A549 (cell line): ENCODE measurements at regions not wholly inside any gene's neighbourhood (a gene's known extent, or its start where the extent isn't known, plus 50 kb on each side); places are given as distances from the start of the nearest gene placed in this dataset.

Experiments used
- ATAC-seq, 2 experiments: fragments of 200-7000 bp in 1 of 2; fragments of >200 bp in 1 of 2; cut with Nextera tagmentation in 1 of 2; cut with Tn5 transposase in 1 of 2; 3 replicates each; pipeline versions ENCODE4 v1.8.0 to v1.9.1; 2018 to 2020; ENCODE audit warnings: mild to moderate bottlenecking in 1 of 2, moderate library complexity in 1 of 2
- CTCF ChIA-PET: fragments of 300-600 bp; sonication (Branson Sonifier 250); formaldehyde crosslinking; extraction: SDS; loops from one replicate; lab custom pipeline; 2021; ENCODE audit warnings: antibody characterized with exemption, inconsistent platforms; lab: Yijun Ruan, JAX
- POLR2A ChIA-PET: fragments of 350-600 bp; formaldehyde crosslinking; extraction: SDS; loops from one replicate; lab custom pipeline; 2021; ENCODE audit warnings: antibody characterized with exemption, inconsistent platforms; lab: Yijun Ruan, JAX
- DNase-seq, 2 experiments: peaks; one replicate each; pipeline versions ENCODE4 v3.0.0 to v3.0.0-alpha.2; 2011 to 2016; ENCODE audit warnings: low read depth in 1 of 2, low spot score in 1 of 2
- FAIRE-seq: peaks from 2 replicates; lab custom pipeline; 2011; peaks lifted over from hg19 to GRCh38; lab: Jason Lieb, UNC
- H3K27ac ChIP-seq, 2 experiments: fragments of >200 bp; sonication (Bioruptor Twin); formaldehyde crosslinking; 3 replicates each; pipeline ENCODE4 v1.5.1; 2016 to 2017
- H3K4me1 ChIP-seq: fragments of >200 bp; sonication (Bioruptor Twin); formaldehyde crosslinking; 3 replicates; pipeline ENCODE4 v1.6.1; 2016
- H3K4me2 ChIP-seq: fragments of >200 bp; sonication (Bioruptor Twin); formaldehyde crosslinking; 3 replicates; pipeline ENCODE4 v1.6.1; 2016
- H3K4me3 ChIP-seq: fragments of >200 bp; sonication (Bioruptor Twin); formaldehyde crosslinking; 3 replicates; pipeline ENCODE4 v1.5.1; 2016
- H3K9me3 ChIP-seq: fragments of >200 bp; sonication (Bioruptor Twin); formaldehyde crosslinking; 3 replicates; pipeline ENCODE4 v1.6.1; 2016
- CEBPB ChIP-seq, 2 experiments: fragments of >200 bp in 1 of 2; sonication (Bioruptor Twin) in 1 of 2; formaldehyde crosslinking in 1 of 2; IDR thresholded peaks; 2 replicates each; pipeline ENCODE4 v1.6.1; 2012 to 2016
- CHD4 ChIP-seq: fragments of 200-600 bp; sonication (generic); IDR thresholded peaks from 2 replicates; pipeline ENCODE4 v1.6.1; 2016; ENCODE audit warnings: antibody characterized with exemption, mild to moderate bottlenecking, borderline replicate concordance
- EP300 ChIP-seq, 2 experiments: fragments of >200 bp; sonication (Bioruptor Twin); formaldehyde crosslinking; IDR thresholded peaks; 2 replicates in 1 of 2; 3 replicates in 1 of 2; pipeline ENCODE4 v1.6.1; 2016 to 2017
- FOSB ChIP-seq: fragments of 250-450 bp; sonication (Bioruptor Pico); IDR thresholded peaks from 2 replicates; pipeline ENCODE4 v1.5.0; 2020; ENCODE audit warnings: mild to moderate bottlenecking, moderate library complexity
- HDAC2 ChIP-seq: fragments of 200-600 bp; sonication (generic); IDR thresholded peaks from 2 replicates; pipeline ENCODE4 v1.6.1; 2016
- HOXB5 ChIP-seq: fragments of 250-450 bp; sonication (Bioruptor Pico); IDR thresholded peaks from 2 replicates; pipeline ENCODE4 v1.5.0; 2020; ENCODE audit warnings: mild to moderate bottlenecking, moderate library complexity
- JUNB ChIP-seq: fragments of >200 bp; sonication (Bioruptor Twin); formaldehyde crosslinking; IDR thresholded peaks from 2 replicates; pipeline ENCODE4 v1.6.1; 2016
- KDM1A ChIP-seq: fragments of 200-600 bp; sonication (generic); IDR thresholded peaks from 2 replicates; pipeline ENCODE4 v1.6.1; 2016; ENCODE audit warnings: low read depth, mild to moderate bottlenecking
- MAFK ChIP-seq: fragments of 450-650 bp; IDR thresholded peaks from 2 replicates; pipeline ENCODE4 v1.6.1; 2014; ENCODE audit not compliant: partially characterized antibody
- MAZ ChIP-seq: fragments of 150-350 bp; IDR thresholded peaks from 2 replicates; pipeline ENCODE4 v1.6.1; 2014; ENCODE audit warnings: antibody characterized with exemption, low read depth, low read length, borderline replicate concordance
- MYC ChIP-seq: IDR thresholded peaks from 2 replicates; pipeline ENCODE4 v1.6.1; 2012; ENCODE audit warnings: mild to moderate bottlenecking, inconsistent platforms, low read length, improper control_type of control experiment, borderline replicate concordance
- PHF8 ChIP-seq: fragments of 200-600 bp; sonication (generic); IDR thresholded peaks from 2 replicates; pipeline ENCODE4 v1.6.1; 2016; ENCODE audit warnings: low read depth, mild to moderate bottlenecking, antibody characterized with exemption, moderate library complexity, borderline replicate concordance
- POLR2A ChIP-seq: IDR thresholded peaks from 2 replicates; pipeline ENCODE4 v1.6.1; 2012; ENCODE audit warnings: mild to moderate bottlenecking, low read length
- POLR2AphosphoS2 ChIP-seq: conservative IDR thresholded peaks from 2 replicates; pipeline ENCODE4 v1.6.1; 2012; ENCODE audit warnings: low read length, improper control_type of control experiment, inconsistent platforms
- RAD21 ChIP-seq, 2 experiments: fragments of >200 bp in 1 of 2; sonication (Bioruptor Twin) in 1 of 2; formaldehyde crosslinking in 1 of 2; IDR thresholded peaks in 1 of 2; conservative IDR thresholded peaks in 1 of 2; 2 replicates in 1 of 2; 3 replicates in 1 of 2; pipeline ENCODE4 v1.6.1; 2012 to 2018; ENCODE audit warnings: inconsistent platforms in 1 of 2
- RARB ChIP-seq: fragments of 250-450 bp; sonication (Bioruptor Pico); IDR thresholded peaks from 2 replicates; pipeline ENCODE4 v1.8.0; 2021; ENCODE audit warnings: mild to moderate bottlenecking, moderate library complexity
- RCOR1 ChIP-seq: fragments of 150-350 bp; IDR thresholded peaks from 2 replicates; pipeline ENCODE4 v1.6.1; 2014; ENCODE audit warnings: antibody characterized with exemption, low read length, low read depth
- ZC3H11A ChIP-seq: fragments of 450-650 bp; IDR thresholded peaks from 2 replicates; pipeline ENCODE4 v1.6.1; 2014; ENCODE audit warnings: antibody characterized with exemption, mild to moderate bottlenecking
- WGBS: methylation state at CpG from one replicate; pipeline ENCODE4 v1.1.6; 2017; ENCODE audit errors: missing lambda C conversion rate; 5-methylcytosine and 5-hydroxymethylcytosine counted together
- TF ChIP-seq, protein P1 (sequence below): fragments of 200-600 bp; sonication (generic); IDR thresholded peaks from 2 replicates; pipeline ENCODE4 v1.6.1; 2016; ENCODE audit warnings: antibody characterized with exemption, mild to moderate bottlenecking, moderate library complexity
- TF ChIP-seq, protein P2 (sequence below): fragments of >200 bp; sonication (Bioruptor Twin); formaldehyde crosslinking; IDR thresholded peaks from 3 replicates; pipeline ENCODE4 v1.6.1; 2016
- TF ChIP-seq, protein P3 (sequence below): IDR thresholded peaks from 2 replicates; pipeline ENCODE4 v1.6.1; 2012; ENCODE audit warnings: low read depth, borderline replicate concordance
- TF ChIP-seq, protein P4 (sequence below): fragments of 250-450 bp; sonication (Bioruptor Pico); IDR thresholded peaks from 2 replicates; pipeline ENCODE4 v1.5.0; 2021; ENCODE audit warnings: mild to moderate bottlenecking, moderate library complexity, borderline replicate concordance
- TF ChIP-seq, protein P5 (sequence below): fragments of 250-450 bp; sonication (Bioruptor Pico); IDR thresholded peaks from 2 replicates; pipeline ENCODE4 v1.5.0; 2020; ENCODE audit warnings: low read depth, mild to moderate bottlenecking, moderate library complexity
- TF ChIP-seq, protein P6 (sequence below): IDR thresholded peaks from 2 replicates; pipeline ENCODE4 v1.6.1; 2012

DNA sequence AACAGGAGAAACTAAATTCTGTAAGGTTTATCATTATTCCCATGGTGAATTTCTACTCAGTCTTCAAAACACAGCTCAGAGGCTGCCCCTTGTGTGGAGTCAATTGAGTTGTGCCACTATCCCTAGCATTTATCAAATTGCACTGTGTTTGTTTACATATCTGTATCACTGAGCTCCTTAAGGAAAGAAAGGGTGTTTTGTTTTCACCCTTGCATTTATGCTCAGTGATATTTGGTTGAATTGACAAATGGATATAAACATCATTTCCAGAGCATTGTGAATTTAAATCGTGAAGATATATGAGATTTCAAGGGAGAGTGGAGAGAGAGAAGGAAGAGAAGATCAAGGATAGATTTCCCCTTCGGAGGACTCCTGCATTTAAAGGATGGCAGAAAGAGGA is 55.1 kb upstream of the TNFRSF19 start:
- no peak overlapping the region for H3K4me2 ChIP-seq
- ChIA-PET CTCF (no interaction called here), POLR2A (no interaction called here)
- DNase-seq (no peak), FAIRE-seq (no peak), ATAC-seq (no peak)
- H3K9me3 ChIP-seq = no peaks in the 10 kb centered on the region
- WGBS = 45% methylated on average over 2 of the region's 2 CpGs
- H3K4me3 ChIP-seq = no peak overlapping the region
- no peaks in the 10 kb centered on the region for H3K4me1 ChIP-seq
- no peak overlapping the region for H3K27ac ChIP-seq
- TF ChIP-seq POLR2AphosphoS2 = no peak
- TF ChIP-seq CHD4 = no peak
- no peak for TF ChIP-seq CEBPB (IDR thresholded peaks at IDR 0.05)
- TF ChIP-seq MAFK = no peak
- no peak for TF ChIP-seq PHF8
- TF ChIP-seq, protein P1, sequence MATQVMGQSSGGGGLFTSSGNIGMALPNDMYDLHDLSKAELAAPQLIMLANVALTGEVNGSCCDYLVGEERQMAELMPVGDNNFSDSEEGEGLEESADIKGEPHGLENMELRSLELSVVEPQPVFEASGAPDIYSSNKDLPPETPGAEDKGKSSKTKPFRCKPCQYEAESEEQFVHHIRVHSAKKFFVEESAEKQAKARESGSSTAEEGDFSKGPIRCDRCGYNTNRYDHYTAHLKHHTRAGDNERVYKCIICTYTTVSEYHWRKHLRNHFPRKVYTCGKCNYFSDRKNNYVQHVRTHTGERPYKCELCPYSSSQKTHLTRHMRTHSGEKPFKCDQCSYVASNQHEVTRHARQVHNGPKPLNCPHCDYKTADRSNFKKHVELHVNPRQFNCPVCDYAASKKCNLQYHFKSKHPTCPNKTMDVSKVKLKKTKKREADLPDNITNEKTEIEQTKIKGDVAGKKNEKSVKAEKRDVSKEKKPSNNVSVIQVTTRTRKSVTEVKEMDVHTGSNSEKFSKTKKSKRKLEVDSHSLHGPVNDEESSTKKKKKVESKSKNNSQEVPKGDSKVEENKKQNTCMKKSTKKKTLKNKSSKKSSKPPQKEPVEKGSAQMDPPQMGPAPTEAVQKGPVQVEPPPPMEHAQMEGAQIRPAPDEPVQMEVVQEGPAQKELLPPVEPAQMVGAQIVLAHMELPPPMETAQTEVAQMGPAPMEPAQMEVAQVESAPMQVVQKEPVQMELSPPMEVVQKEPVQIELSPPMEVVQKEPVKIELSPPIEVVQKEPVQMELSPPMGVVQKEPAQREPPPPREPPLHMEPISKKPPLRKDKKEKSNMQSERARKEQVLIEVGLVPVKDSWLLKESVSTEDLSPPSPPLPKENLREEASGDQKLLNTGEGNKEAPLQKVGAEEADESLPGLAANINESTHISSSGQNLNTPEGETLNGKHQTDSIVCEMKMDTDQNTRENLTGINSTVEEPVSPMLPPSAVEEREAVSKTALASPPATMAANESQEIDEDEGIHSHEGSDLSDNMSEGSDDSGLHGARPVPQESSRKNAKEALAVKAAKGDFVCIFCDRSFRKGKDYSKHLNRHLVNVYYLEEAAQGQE = no peak
- TF ChIP-seq EP300 (IDR thresholded peaks at IDR 0.05) = no peak
- no peak for TF ChIP-seq RAD21 (conservative IDR thresholded peaks at IDR 0.05 in 1 of 2, IDR thresholded peaks at IDR 0.05 in 1 of 2)
- TF ChIP-seq, all 56 proteins: peak for 0

DNA sequence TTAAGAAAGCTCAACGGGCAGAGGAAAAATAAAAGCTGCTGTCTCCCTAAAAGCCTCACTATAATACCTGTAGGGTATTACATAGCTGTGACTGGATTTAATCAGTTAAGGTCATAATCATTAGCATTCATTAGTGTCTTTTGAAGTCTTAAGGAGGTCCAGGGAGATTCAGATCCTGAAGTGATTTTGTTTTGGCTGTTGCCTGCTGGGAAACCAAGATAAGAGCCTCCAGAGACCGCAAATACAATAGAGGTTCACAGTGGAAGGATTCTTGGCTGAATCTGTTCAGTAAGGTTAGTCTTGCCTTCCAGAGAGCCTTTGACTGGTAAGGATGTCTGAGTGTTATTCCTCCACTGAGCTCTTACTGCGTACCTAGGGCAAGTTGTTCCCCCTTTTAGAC is 54.0 kb upstream of the TNFRSF19 start:
- ChIA-PET POLR2A (no interaction called here), CTCF (no interaction called here)
- Histone ChIP-seq H3K27ac (no peak overlapping the region), H3K4me3 (no peak overlapping the region), H3K9me3 (no peaks in the 10 kb centered on the region), H3K4me2 (no peak overlapping the region), H3K4me1 (no peaks in the 10 kb centered on the region)
- 25% methylated on average over 3 of the region's 3 CpGs for WGBS
- TF ChIP-seq POLR2A (no peak), RARB (CRISPR knock-in tag) (no peak), KDM1A (no peak), FOSB (CRISPR knock-in tag) (no peak), HDAC2 (no peak), ZC3H11A (no peak), MAZ (no peak), HOXB5 (CRISPR knock-in tag) (no peak), JUNB (no peak), CEBPB (IDR thresholded peaks at IDR 0.05) (no peak), RCOR1 (no peak), POLR2AphosphoS2 (no peak), PHF8 (no peak), MYC (no peak)
- TF ChIP-seq, protein P2, sequence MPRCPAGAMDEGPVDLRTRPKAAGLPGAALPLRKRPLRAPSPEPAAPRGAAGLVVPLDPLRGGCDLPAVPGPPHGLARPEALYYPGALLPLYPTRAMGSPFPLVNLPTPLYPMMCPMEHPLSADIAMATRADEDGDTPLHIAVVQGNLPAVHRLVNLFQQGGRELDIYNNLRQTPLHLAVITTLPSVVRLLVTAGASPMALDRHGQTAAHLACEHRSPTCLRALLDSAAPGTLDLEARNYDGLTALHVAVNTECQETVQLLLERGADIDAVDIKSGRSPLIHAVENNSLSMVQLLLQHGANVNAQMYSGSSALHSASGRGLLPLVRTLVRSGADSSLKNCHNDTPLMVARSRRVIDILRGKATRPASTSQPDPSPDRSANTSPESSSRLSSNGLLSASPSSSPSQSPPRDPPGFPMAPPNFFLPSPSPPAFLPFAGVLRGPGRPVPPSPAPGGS = no peak
- TF ChIP-seq, protein P3, sequence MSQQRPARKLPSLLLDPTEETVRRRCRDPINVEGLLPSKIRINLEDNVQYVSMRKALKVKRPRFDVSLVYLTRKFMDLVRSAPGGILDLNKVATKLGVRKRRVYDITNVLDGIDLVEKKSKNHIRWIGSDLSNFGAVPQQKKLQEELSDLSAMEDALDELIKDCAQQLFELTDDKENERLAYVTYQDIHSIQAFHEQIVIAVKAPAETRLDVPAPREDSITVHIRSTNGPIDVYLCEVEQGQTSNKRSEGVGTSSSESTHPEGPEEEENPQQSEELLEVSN = no peak
- TF ChIP-seq, protein P4, sequence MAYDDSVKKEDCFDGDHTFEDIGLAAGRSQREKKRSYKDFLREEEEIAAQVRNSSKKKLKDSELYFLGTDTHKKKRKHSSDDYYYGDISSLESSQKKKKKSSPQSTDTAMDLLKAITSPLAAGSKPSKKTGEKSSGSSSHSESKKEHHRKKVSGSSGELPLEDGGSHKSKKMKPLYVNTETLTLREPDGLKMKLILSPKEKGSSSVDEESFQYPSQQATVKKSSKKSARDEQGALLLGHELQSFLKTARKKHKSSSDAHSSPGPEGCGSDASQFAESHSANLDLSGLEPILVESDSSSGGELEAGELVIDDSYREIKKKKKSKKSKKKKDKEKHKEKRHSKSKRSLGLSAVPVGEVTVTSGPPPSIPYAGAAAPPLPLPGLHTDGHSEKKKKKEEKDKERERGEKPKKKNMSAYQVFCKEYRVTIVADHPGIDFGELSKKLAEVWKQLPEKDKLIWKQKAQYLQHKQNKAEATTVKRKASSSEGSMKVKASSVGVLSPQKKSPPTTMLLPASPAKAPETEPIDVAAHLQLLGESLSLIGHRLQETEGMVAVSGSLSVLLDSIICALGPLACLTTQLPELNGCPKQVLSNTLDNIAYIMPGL (CRISPR knock-in tag) = no peak
- TF ChIP-seq, protein P1 = no peak
- TF ChIP-seq, protein P5, sequence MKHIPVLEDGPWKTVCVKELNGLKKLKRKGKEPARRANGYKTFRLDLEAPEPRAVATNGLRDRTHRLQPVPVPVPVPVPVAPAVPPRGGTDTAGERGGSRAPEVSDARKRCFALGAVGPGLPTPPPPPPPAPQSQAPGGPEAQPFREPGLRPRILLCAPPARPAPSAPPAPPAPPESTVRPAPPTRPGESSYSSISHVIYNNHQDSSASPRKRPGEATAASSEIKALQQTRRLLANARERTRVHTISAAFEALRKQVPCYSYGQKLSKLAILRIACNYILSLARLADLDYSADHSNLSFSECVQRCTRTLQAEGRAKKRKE = no peak
- TF ChIP-seq, protein P6, sequence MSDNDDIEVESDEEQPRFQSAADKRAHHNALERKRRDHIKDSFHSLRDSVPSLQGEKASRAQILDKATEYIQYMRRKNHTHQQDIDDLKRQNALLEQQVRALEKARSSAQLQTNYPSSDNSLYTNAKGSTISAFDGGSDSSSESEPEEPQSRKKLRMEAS = no peak
- ATAC-seq (no peak), FAIRE-seq (no peak), DNase-seq (no peak)
